ENCODE measurements at regions not wholly inside any gene's neighbourhood (a gene's known extent, or its start where the extent isn't known, plus 50 kb on each side); places are given as distances from the start of the nearest gene placed in this dataset.

GRCh38 chr11:95659088-95659487 is 130.5 kb downstream of the FAM76B start:
- no peak for TF ChIP-seq POLR2AphosphoS5 (IDR thresholded peaks at IDR 0.05; ENCODE audit: borderline replicate concordance, low read depth, low read length)
- no peak for TF ChIP-seq EZH2 (IDR thresholded peaks at IDR 0.05)

Measured in SK-N-MC (cell line).